Upper lobe of left lung (tissue), 4 donors: ENCODE measurements at regions not wholly inside any gene's neighbourhood (a gene's known extent, or its start where the extent isn't known, plus 50 kb on each side); places are given as distances from the start of the nearest gene placed in this dataset.

ENCODE experiments used
- CTCF ChIP-seq, 6 experiments: fragments of 450-650 bp in 4 of 6; fragments of 200-600 bp in 2 of 6; sonication (generic) in 2 of 6; IDR thresholded peaks; one replicate each; pipeline ENCODE4 v1.5.1; 2016 to 2019; ENCODE audit warnings: antibody characterized with exemption in 6 of 6
- EP300 ChIP-seq, 4 donors: sonication (generic); formaldehyde crosslinking; IDR thresholded peaks; one replicate each; pipeline ENCODE4 v1.5.1; 2017; ENCODE audit warnings: antibody characterized with exemption in 4 of 4, control low read depth in 2 of 4
- POLR2A ChIP-seq, 4 donors: fragments of 450-650 bp; IDR thresholded peaks; one replicate each; pipeline ENCODE4 v1.5.1; 2016 to 2017; ENCODE audit warnings: antibody characterized with exemption in 4 of 4, mild to moderate bottlenecking in 2 of 4
- POLR2AphosphoS5 ChIP-seq, 2 donors: sonication (generic); formaldehyde crosslinking; IDR thresholded peaks; one replicate each; pipeline ENCODE4 v1.5.1; 2017; ENCODE audit warnings: antibody characterized with exemption in 2 of 2

- no peak for TF ChIP-seq POLR2AphosphoS5 (IDR thresholded peaks at IDR 0.05)
- TF ChIP-seq CTCF (IDR thresholded peaks at IDR 0.05) = no peak
- TF ChIP-seq EP300 (IDR thresholded peaks at IDR 0.05) = no peak
- no peak for TF ChIP-seq POLR2A (IDR thresholded peaks at IDR 0.05)
These were observed 124.6 kb downstream of the SOCS6 start for GRCh38 chr18:70413455-70413854.
